HG03342 (cell line): ENCODE measurements at regions not wholly inside any gene's neighbourhood (a gene's known extent, or its start where the extent isn't known, plus 50 kb on each side); places are given as distances from the start of the nearest gene placed in this dataset.
A peak's percentile ranks its signal among the peaks of the same experiment; 100 is the strongest.

Experiments
- ATAC-seq: cut with Tn5 transposase; IDR thresholded peaks from one replicate; pipeline ENCODE4 v1.9.1; 2021; ENCODE audit warnings: mild to moderate bottlenecking, moderate library complexity; ENCODE audit not compliant: unreplicated experiment

- no peak for ATAC-seq
Observed at GRCh38 chr5:110027527-110028322, 338.0 kb downstream of the MAN2A1 start.

- no peak for ATAC-seq
Observed at GRCh38 chr5:110031402-110032140, 341.8 kb downstream of the MAN2A1 start.

GRCh38 chr5:110032376-110032775, 342.6 kb downstream of the MAN2A1 start:
- ATAC-seq = no peak

GRCh38 chr5:110034056-110034600, 344.4 kb downstream of the MAN2A1 start:
- no peak for ATAC-seq

- no peak for ATAC-seq
Observed at GRCh38 chr5:110038297-110038997, 348.7 kb downstream of the MAN2A1 start.

GRCh38 chr5:110040178-110040577, 350.5 kb downstream of the MAN2A1 start:
- no peak for ATAC-seq

- ATAC-seq = no peak
Observed at GRCh38 chr5:110043025-110043424, 353.3 kb downstream of the MAN2A1 start.

- no peak for ATAC-seq
Observed at GRCh38 chr5:110045158-110045557, 355.4 kb downstream of the MAN2A1 start.

GRCh38 chr5:110048491-110048890, 358.8 kb downstream of the MAN2A1 start:
- ATAC-seq = no peak

GRCh38 chr5:110049816-110050215, 360.1 kb downstream of the MAN2A1 start:
- ATAC-seq = no peak

- no peak for ATAC-seq
Observed at GRCh38 chr5:110050640-110051345, 361.1 kb downstream of the MAN2A1 start.

GRCh38 chr5:110053205-110053604, 363.5 kb downstream of the MAN2A1 start:
- ATAC-seq = no peak

- ATAC-seq = peak; percentile 15
Observed at GRCh38 chr5:110053824-110054223, 364.1 kb downstream of the MAN2A1 start.

GRCh38 chr5:110054240-110054639, 364.5 kb downstream of the MAN2A1 start:
- peak; percentile 94 for ATAC-seq

- no peak for ATAC-seq
Observed at GRCh38 chr5:110055302-110055701, 365.6 kb downstream of the MAN2A1 start.

- no peak for ATAC-seq
Observed at GRCh38 chr5:110056580-110057114, 366.9 kb downstream of the MAN2A1 start.

GRCh38 chr5:110058175-110058574, 368.4 kb downstream of the MAN2A1 start:
- no peak for ATAC-seq

GRCh38 chr5:110062246-110062645, 372.5 kb downstream of the MAN2A1 start:
- no peak for ATAC-seq

GRCh38 chr5:110063640-110064602, 374.2 kb downstream of the MAN2A1 start:
- ATAC-seq = no peak
